Muscle layer of colon (tissue), 2 donors: ENCODE measurements at regions not wholly inside any gene's neighbourhood (a gene's known extent, or its start where the extent isn't known, plus 50 kb on each side); places are given as distances from the start of the nearest gene placed in this dataset.

Experiments
- H3K27ac ChIP-seq: one replicate; pipeline ENCODE4 v1.7.0; 2013; ENCODE audit warnings: low read depth, mild to moderate bottlenecking, low read length, moderate library complexity
- H3K27me3 ChIP-seq, 2 donors: one replicate each; pipeline ENCODE4 v1.7.0; 2013; ENCODE audit warnings: low read length in 2 of 2, mild to moderate bottlenecking in 2 of 2; ENCODE audit not compliant: insufficient read depth in 2 of 2, control insufficient read depth in 1 of 2
- H3K36me3 ChIP-seq: one replicate; pipeline ENCODE4 v1.7.0; 2013; ENCODE audit warnings: mild to moderate bottlenecking, low read length; ENCODE audit not compliant: insufficient read depth
- H3K4me1 ChIP-seq: one replicate; pipeline ENCODE4 v1.7.0; 2013; ENCODE audit warnings: mild to moderate bottlenecking, low read length; ENCODE audit not compliant: insufficient read depth
- H3K4me3 ChIP-seq, 2 donors: one replicate each; pipeline ENCODE4 v1.7.0; 2013; ENCODE audit warnings: low read length in 2 of 2, low read depth in 1 of 2, mild to moderate bottlenecking in 1 of 2, moderate library complexity in 1 of 2
- H3K9ac ChIP-seq: one replicate; pipeline ENCODE4 v1.7.0; 2013; ENCODE audit warnings: low read length
- H3K9me3 ChIP-seq: one replicate; pipeline ENCODE4 v1.7.0; 2013; ENCODE audit warnings: mild to moderate bottlenecking, low read length
- donor health status: abdominal sarcoma.
- donor health status: Adenocarcinoma of cecum.

- Histone ChIP-seq H3K4me1 (no peaks in the 10 kb centered on the region), H3K27ac (no peak overlapping the region), H3K4me3 (no peak overlapping the region), H3K27me3 (no peaks in the 10 kb centered on the region), H3K36me3 (no peaks in the 10 kb centered on the region), H3K9ac (no peak overlapping the region), H3K9me3 (no peaks in the 10 kb centered on the region)
Observed at GRCh38 chr9:109574061-109574882, 76.2 kb upstream of the PTPN3 start.

- H3K4me1 ChIP-seq, result no peaks in the 10 kb centered on the region
- H3K36me3 ChIP-seq, result no peaks in the 10 kb centered on the region
- H3K27ac ChIP-seq, result no peak overlapping the region
- H3K9me3 ChIP-seq, result no peaks in the 10 kb centered on the region
- no peak overlapping the region for H3K4me3 ChIP-seq
- H3K9ac ChIP-seq, result no peak overlapping the region
- H3K27me3 ChIP-seq, result no peaks in the 10 kb centered on the region
Observed at GRCh38 chr9:109576762-109577161, 78.7 kb upstream of the PTPN3 start.

GRCh38 chr9:109579191-109579948 is 81.3 kb upstream of the PTPN3 start:
- Histone ChIP-seq H3K27ac (no peak overlapping the region), H3K9ac (no peak overlapping the region), H3K9me3 (no peaks in the 10 kb centered on the region), H3K4me3 (no peak overlapping the region), H3K4me1 (no peaks in the 10 kb centered on the region), H3K27me3 (no peaks in the 10 kb centered on the region), H3K36me3 (no peaks in the 10 kb centered on the region)

GRCh38 chr9:109582386-109582785 is 84.3 kb upstream of the PTPN3 start:
- no peak overlapping the region for H3K9ac ChIP-seq
- no peaks in the 10 kb centered on the region for H3K27me3 ChIP-seq
- H3K9me3 ChIP-seq, result no peaks in the 10 kb centered on the region
- H3K36me3 ChIP-seq, result no peaks in the 10 kb centered on the region
- no peak overlapping the region for H3K27ac ChIP-seq
- no peak overlapping the region for H3K4me3 ChIP-seq
- no peaks in the 10 kb centered on the region for H3K4me1 ChIP-seq

- H3K27ac ChIP-seq, result no peak overlapping the region
- no peak overlapping the region for H3K9ac ChIP-seq
- no peaks in the 10 kb centered on the region for H3K9me3 ChIP-seq
- H3K4me1 ChIP-seq, result peaks cover 12% of the 10 kb centered on the region
- no peaks in the 10 kb centered on the region for H3K27me3 ChIP-seq
- no peak overlapping the region for H3K4me3 ChIP-seq
- H3K36me3 ChIP-seq, result no peaks in the 10 kb centered on the region
Observed at GRCh38 chr9:109584205-109584604, 86.1 kb upstream of the PTPN3 start.

GRCh38 chr9:109585796-109586195 is 87.7 kb upstream of the PTPN3 start:
- Histone ChIP-seq H3K9ac (no peak overlapping the region), H3K9me3 (no peaks in the 10 kb centered on the region), H3K27me3 (no peaks in the 10 kb centered on the region), H3K27ac (no peak overlapping the region), H3K4me1 (peaks cover 12% of the 10 kb centered on the region), H3K36me3 (no peaks in the 10 kb centered on the region), H3K4me3 (no peak overlapping the region)

- no peak overlapping the region for H3K27ac ChIP-seq
- no peak overlapping the region for H3K9ac ChIP-seq
- no peaks in the 10 kb centered on the region for H3K36me3 ChIP-seq
- H3K4me1 ChIP-seq, result peaks cover 12% of the 10 kb centered on the region
- H3K27me3 ChIP-seq, result no peaks in the 10 kb centered on the region
- H3K4me3 ChIP-seq, result no peak overlapping the region
- no peaks in the 10 kb centered on the region for H3K9me3 ChIP-seq
Observed at GRCh38 chr9:109586993-109587392, 88.9 kb upstream of the PTPN3 start.

- Histone ChIP-seq H3K27me3 (no peaks in the 10 kb centered on the region), H3K4me1 (peaks cover 12% of the 10 kb centered on the region), H3K27ac (no peak overlapping the region), H3K36me3 (no peaks in the 10 kb centered on the region), H3K4me3 (no peak overlapping the region), H3K9me3 (no peaks in the 10 kb centered on the region), H3K9ac (no peak overlapping the region)
Observed at GRCh38 chr9:109588415-109588814, 90.3 kb upstream of the PTPN3 start.

GRCh38 chr9:109590966-109591365 is 92.9 kb upstream of the PTPN3 start:
- Histone ChIP-seq H3K9me3 (no peaks in the 10 kb centered on the region), H3K4me1 (peaks cover 12% of the 10 kb centered on the region), H3K27me3 (no peaks in the 10 kb centered on the region), H3K9ac (no peak overlapping the region), H3K27ac (no peak overlapping the region), H3K36me3 (no peaks in the 10 kb centered on the region), H3K4me3 (no peak overlapping the region)

GRCh38 chr9:109591691-109592090 is 93.6 kb upstream of the PTPN3 start:
- Histone ChIP-seq H3K4me1 (peaks cover 12% of the 10 kb centered on the region), H3K27me3 (no peaks in the 10 kb centered on the region), H3K4me3 (no peak overlapping the region), H3K9ac (no peak overlapping the region), H3K9me3 (no peaks in the 10 kb centered on the region), H3K36me3 (no peaks in the 10 kb centered on the region), H3K27ac (no peak overlapping the region)

GRCh38 chr9:109593612-109594011 is 95.5 kb upstream of the PTPN3 start:
- no peak overlapping the region for H3K27ac ChIP-seq
- no peak overlapping the region for H3K9ac ChIP-seq
- no peak overlapping the region for H3K4me3 ChIP-seq
- no peaks in the 10 kb centered on the region for H3K27me3 ChIP-seq
- no peaks in the 10 kb centered on the region for H3K9me3 ChIP-seq
- peaks cover 5% of the 10 kb centered on the region for H3K4me1 ChIP-seq
- no peaks in the 10 kb centered on the region for H3K36me3 ChIP-seq
